ENCODE measurements at regions not wholly inside any gene's neighbourhood (a gene's known extent, or its start where the extent isn't known, plus 50 kb on each side); places are given as distances from the start of the nearest gene placed in this dataset.

DNA sequence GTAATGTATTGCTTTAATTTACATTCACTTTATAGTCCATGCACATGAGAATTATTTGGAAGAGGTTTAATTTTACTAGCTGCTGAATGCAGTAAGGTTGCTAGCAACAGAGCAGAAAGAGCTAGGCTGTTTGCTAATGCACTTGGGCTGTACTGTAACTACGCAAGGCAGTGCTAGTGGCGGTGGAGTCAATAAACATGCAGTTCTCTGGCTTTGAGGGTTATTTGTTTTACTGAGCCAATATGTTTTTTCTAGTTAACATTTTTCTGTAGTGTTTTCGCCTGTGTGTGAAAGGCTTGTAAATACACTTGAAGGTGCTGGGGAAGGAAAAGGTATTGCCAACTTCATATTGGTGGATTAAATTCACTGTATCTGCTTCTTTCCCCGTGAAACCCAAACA is 112.8 kb downstream of the BTBD3 start:
- TF ChIP-seq ARNTL (CRISPR knock-in tag; IDR thresholded peaks at IDR 0.05; ENCODE audit: borderline replicate concordance, low read depth) (no peak), RARB (CRISPR knock-in tag; IDR thresholded peaks at IDR 0.05) (no peak), PPARA (CRISPR knock-in tag; IDR thresholded peaks at IDR 0.05; ENCODE audit: borderline replicate concordance) (no peak), ZFP3 (CRISPR knock-in tag; IDR thresholded peaks at IDR 0.05) (no peak)
